HG03108 (cell line): ENCODE measurements at regions not wholly inside any gene's neighbourhood (a gene's known extent, or its start where the extent isn't known, plus 50 kb on each side); places are given as distances from the start of the nearest gene placed in this dataset.
"Not testable (repeated sequence)": the region's sequence is repeated elsewhere in the genome, so short reads cannot be mapped to it uniquely, and the experiment has no call there.

Experiments used
- ATAC-seq: cut with Tn5 transposase; IDR thresholded peaks from one replicate; pipeline ENCODE4 v1.9.1; 2021; ENCODE audit warnings: moderate library complexity; ENCODE audit not compliant: unreplicated experiment

DNA sequence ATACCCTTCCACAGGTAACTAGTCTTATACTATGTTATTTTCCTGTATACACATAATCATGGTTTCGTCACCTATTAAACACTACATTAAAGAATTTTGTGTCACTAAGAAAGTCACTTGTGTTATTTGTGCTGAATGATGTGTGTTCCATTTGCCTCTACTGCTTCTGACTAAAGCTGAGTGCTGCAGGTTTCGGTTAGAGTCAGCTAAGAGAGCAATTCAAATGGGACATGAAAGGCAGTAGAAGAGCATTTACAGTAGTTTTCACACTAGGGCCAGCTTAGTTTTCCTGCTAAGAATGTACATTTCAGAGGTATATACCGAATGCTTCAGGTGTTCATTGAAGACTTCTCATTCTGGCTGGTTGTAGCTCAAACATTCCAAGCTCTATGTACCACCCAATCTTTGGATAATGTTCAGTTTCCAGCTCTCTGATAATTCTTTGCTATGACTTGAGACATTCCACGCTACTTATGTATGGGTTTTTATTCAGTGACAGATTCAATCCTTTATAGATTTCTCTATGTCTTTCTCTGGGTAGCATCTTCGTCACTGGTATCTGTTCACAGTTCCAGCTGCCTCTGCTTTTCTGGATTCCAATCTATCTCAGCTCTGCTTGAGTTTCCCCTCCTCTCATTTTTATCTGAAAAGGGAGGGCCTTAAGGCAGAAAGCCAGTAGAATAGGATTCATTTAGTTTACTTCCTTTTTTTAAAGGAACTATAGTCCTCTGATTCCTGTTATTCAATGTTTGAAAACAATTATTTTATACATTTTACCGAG lies 164.4 kb downstream of the CXXC4 start:
- ATAC-seq, result no peak

DNA sequence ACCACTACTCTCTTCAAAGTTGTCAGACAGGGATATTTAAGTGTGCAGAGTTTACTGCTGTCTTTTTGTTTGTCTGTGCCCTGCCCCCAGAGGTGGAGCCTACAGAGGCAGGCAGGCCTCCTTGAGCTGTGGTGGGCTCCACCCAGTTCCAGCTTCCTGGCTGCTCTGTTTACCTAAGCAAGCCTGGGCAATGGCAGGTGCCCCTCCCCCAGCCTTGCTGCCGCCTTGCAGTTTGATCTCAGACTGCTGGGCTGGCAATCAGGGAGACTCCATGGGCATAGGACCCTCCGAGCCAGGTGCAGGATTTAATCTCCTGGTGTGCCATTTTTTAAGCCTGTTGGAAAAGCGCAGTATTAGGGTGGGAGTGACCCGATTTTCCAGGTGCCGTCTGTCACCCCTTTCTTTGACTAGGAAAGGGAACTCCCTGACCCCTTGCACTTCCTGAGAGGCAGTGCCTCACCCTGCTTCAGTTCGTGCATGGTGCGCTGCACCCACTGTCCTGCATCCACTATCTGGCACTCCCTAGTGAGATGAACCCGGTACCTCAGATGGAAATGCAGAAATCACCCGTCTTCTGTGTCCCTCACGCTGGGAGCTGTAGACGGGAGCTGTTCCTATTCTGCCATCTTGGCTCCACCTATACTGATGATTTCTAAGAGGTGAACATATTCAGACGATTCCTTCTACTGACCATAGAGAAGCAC lies 167.6 kb downstream of the CXXC4 start:
- not testable (repeated sequence) for ATAC-seq

DNA sequence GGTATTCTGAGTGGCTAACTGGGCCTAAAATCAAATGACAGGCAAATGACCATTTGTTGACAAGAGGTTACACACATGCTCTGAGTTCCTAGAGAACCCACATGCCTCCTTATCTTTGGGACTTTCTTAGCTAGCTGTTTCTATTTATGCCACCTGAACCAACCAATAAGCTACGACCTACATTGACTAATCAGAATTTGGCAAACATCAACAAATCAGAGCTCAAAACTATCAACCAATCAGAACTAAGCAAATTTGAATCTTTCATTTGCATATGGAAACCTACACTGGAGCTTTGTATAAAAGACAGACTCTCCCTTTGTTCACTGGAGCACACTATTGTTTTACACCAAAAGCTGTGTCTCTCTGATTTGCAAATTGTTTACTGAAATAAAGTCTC lies 192.0 kb downstream of the CXXC4 start:
- ATAC-seq, result no peak

DNA sequence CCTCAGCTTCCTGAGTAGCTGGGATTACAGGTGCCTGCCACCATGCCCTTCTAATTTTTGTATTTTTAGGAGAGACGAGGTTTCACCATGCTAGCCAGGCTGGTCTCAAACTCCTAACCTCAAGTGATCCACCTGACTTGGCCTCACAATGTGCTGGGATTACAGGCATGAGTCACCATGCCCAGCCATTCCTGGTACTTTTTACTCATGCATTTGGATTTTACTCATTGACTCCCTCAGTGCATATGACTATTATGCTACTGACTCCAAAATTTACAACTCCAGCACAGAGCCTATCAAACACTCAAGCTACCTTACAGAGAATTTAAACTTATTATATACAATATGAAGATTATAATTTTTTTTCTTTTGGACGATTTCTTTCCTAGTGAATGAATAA lies 199.9 kb downstream of the CXXC4 start:
- no peak for ATAC-seq

DNA sequence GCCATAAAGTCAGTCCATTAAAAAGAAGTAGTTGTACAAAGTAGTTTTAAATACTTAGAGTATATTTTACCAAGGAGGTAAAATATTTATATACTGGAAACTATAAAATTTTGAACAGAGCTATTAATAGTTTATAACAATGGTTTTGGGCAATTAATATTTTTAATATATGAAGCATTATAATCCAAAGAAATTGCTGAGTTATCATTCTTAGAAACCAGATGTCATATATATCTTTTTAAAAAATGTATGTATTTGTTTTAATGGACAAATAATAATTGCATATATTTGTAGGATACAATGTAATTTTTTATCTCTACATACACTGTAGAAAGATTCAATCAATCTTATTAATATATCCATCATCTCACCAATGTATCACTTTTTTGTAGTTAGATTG lies 207.8 kb downstream of the CXXC4 start:
- no peak for ATAC-seq

DNA sequence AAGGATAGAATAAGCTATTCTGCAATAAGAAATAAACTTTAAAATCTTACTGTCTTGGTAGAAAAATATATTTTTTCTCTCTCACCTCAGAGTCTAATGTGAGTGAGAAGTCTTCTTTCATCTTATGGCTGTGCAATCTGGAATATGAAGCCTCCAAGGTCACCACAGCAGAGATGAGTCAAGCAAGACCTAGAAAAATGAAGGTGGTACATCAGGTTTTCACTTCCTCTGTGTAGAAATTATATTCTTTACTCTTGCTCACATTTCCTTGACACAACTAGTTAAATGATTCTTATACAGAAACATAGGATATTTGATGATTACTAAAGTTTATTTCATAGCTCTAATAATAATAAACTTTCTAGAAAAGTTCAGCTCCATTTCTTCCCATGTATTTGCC lies 211.4 kb downstream of the CXXC4 start:
- no peak for ATAC-seq

DNA sequence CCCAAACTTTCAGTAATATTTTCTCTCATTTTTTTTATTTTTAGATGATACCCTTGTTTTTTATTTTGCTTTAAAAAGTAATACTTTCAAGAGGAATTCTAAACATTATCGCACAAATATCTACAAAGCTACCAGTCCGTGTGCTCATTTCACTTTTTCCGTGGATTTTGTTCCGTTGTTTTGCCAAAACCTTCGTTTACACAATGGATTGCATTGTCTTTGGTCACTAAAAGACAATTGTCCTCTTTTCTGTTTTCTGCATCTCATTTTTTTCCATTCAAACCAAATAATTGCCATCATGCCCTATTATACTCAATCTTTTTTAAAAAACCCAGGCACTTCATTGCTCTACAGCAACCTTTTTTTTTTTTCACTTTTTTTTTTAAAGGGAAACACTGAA lies 214.9 kb downstream of the CXXC4 start:
- no peak for ATAC-seq

DNA sequence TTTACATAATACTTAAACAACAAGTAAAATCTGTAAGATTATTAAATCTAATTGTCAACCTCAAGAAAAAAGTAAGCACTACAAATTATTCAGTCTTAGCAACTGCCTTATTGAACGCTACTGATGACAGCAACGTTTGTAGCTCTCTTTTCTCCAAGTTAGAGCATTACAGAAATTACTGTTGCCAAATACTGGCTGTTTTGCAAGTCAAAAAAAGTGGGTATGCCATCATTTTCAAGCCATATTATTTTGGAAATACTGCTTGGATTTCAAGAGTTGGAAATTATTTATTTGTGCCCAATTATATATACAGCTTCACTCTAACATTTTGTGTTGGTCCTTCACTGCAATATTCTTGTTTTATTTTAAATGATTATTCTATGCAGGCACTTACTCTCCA lies 221.7 kb downstream of the CXXC4 start:
- no peak for ATAC-seq

DNA sequence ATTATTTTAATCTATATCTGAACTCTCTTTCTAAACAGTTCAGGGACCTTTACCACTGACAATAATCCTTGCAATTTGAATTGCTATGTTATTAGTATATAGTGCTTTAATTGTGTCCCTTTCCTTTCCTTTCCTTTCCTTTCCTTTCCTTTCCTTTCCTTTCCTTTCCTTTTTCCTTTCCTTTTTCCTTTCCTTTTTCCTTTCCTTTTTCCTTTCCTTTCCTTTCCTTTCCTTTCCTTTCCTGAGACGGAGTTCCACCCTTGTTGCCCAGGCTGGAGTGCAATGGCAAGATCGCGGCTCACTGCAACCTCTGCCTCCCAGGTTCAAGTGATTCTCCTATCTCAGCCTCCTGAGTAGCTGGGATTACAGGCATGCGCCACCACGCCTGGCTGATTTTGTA lies 225.1 kb downstream of the CXXC4 start:
- not testable (repeated sequence) for ATAC-seq

DNA sequence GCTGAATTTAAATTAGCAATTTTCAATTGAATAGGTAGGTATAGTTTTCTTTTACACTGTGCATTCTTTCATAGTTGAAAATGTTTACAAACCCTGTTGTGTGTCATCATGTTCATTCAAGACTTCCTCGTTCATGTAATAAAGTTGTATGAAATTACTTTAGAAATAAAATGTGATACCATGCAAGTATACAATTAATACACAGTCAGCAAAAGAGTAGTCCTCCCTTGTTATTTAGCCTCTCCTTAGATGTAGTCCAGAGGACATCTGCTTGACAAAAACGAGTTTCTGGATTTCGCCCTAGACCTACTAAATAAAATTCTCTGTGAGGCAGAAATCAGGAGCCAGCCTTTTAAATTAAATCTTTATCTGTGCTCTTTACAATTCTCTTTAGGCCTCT lies 231.6 kb downstream of the CXXC4 start:
- no peak for ATAC-seq

DNA sequence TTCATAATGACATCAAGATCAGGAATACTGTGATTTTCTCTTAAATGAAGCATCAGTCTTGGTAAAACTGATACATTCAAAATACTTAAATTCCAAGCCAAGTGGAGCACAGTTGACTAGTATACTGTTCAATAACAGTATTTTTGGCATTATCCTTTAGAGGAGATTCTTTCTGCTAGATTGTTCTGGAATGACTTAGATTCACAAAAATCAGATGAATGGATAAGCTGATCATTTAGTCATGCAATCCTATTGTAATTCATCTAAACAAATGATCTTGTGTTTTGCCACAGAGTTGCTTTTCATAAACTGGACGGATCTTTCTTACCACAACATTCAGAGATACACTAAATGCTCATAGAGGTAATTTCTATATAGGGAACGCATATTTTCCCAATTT lies 232.0 kb downstream of the CXXC4 start:
- ATAC-seq, result no peak

DNA sequence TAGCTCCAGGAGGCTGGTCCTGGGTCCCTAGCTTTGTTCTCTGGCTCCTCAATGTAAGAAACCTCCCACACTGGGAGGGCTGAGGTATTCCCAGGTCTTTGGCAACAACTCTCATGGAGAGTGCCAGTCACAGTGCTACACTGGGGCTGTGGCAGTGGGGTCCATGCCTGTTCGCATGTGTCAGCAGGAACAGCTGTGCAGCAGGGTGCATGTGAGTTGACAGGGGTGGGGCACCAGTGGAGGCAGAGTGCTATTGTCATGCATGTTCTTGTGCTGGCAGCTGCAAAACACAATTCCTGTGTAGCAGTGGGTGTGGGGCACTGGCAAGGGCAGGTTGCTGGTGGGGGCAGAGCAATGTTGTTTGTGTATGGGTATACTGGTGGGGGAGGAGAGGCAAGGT lies 246.0 kb downstream of the CXXC4 start:
- ATAC-seq, result no peak

DNA sequence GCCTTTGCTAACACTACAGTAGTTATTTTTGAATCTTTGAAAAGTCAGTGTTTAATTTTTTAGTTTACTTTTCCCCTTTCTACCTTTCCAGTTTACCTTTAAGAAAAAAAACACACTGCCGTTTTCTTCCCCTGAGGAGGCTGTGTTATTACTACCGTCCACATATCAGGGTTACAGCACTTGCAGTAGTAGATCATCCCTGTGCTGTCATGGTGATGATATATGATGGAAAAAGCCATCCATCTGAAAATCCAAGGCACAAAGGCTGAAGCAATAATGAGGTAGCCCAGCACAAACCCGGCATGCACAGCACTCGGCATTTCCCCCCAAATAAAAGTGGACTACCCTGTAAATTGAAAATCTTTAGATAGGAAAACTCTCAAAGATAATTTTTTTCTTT lies 258.7 kb downstream of the CXXC4 start:
- no peak for ATAC-seq

DNA sequence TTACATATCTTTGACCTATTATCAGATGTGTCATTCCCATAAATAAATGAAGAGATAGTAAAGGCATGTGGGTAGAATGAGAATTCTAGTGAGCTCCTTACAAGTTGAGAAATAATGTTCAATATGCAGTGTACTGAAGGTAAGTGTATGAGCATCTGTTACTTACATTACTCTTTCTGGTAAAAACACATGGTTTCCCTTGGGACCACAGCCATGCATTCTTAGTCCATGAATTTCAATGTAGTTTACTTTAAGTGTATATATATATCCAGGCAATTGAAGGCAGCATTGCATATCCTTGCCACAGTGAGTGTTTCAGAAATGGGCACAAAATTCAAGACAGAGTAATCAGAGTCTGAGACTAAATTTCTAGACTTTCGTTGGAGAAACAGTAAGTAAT lies 277.2 kb downstream of the CXXC4 start:
- ATAC-seq, result no peak

DNA sequence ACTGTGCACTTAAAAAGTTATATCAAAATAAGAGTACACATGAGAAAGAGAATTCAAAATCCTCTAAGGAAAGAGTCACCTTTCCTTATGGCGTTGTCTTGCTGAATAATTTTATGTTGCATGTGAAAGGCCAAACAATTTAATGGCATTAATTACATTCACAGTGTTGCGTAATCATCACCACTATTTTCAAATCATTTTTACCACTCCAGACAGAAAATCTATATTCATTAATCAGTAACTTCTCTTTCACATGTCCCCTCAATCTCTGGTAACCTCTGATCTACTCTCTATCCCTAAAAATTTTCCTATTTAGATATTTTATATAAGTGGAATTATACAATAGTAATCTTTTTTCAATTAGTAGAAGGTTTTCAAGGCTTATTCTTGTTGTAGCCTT lies 283.0 kb downstream of the CXXC4 start:
- no peak for ATAC-seq

DNA sequence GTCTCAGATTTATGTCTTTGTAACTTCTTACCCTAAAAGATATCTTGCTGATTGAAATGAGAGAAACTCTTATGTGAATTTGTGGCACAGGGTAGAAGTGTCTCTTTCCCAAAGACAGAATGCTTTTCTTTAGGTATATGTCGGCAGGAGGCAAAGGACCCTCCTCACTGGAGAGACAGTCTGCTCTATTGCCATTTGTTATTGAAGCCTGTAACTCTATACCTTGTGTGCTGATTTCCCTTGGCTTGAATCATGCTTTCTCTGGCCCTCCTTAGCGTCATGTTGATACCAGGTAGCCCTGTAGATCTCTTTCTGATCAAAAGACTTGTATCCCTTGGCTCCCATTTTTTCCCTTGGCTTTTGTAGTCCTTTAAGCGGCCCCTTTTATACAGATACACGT lies 284.3 kb downstream of the CXXC4 start:
- ATAC-seq, result no peak

DNA sequence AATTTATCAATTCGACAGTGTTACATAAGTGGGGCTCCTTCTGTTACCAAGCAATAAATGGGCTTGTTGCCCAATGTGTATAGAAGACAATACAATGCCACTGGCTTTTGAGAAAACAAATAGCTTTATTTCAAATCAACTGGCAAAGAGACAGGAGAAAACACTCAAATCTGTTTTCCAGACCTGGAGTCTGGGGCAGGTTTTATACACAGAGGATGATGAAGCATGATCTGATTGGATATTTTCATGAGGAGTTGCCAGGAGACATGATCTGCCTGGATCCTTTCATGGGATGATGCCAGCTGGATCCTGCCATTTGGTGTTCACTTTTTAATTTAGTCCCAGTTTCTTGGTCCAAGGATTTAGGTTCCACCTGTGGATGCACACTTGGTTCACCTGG lies 287.9 kb downstream of the CXXC4 start:
- no peak for ATAC-seq

DNA sequence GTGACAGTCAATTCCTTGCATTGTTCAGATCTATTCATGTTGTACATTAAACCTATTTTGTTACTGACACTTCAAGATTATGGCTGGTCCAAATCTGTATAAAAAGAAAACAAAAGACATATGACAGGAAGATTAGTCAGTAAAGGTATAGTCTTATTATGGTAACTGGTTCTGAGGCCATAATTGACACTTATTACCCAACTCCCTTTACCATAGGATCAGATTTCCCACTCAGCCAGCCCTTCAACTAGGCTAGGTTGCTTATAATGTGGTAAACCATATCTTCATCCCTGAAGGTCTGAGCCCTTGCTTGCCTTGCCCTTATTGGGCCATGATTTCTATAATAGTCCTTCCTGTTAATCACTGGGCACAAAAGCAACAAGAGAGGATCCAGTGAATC lies 289.6 kb downstream of the CXXC4 start:
- ATAC-seq, result no peak

DNA sequence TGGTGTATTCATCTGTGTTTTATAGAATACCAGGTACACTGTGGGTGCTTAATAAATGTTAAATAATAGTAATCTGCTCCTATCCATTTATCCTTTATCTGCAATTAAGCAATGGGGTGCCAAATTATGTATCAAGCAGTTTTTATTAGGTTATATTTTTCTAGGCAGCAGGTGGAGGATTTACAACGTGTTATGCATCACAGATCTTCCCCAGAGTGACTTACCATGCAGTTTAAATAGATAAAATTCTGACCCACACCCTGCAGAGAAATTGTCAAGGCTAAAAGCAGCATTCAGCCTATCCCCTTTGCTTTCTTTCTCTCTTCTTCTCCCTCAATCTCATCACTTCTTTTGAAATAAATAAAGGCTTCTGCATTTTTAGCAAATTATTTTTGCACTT lies 306.4 kb downstream of the CXXC4 start:
- ATAC-seq, result no peak

DNA sequence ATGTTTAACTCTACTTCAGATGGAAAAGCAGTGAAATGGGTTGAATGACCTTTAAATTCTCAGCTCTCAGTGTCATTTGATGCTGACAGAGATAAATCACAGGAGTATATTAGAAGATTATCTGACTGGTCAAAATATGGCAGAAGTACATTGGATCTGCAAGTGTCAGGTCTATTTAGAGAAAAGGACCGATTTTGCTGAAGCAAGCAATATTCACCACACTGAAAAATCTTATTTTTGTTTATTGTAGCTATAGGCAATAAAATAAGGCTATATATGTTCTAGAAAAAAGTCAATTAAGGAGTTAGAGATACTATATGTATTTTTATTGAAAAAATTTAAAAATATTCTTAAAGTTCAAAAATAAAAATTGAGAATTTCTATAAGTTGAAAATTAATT lies 325.3 kb downstream of the CXXC4 start:
- no peak for ATAC-seq

DNA sequence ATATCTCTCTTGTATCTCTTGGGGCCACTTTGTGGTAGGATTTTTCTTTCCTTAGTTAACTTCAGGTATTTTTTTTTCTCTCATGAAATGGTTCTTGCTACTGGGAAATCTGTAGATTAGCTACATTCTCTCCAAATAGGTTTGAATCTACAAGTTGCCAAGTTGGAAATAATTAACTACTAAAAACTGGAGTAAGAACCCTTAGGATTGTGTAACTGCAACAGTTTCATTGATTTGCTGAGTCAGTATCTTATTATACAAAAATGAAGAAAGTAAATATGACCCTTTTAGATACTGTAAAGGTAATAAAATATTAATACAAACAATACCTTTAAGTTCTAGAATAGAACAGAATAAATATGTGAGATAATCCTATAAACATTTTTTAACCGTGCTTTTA lies 327.9 kb downstream of the CXXC4 start:
- no peak for ATAC-seq

DNA sequence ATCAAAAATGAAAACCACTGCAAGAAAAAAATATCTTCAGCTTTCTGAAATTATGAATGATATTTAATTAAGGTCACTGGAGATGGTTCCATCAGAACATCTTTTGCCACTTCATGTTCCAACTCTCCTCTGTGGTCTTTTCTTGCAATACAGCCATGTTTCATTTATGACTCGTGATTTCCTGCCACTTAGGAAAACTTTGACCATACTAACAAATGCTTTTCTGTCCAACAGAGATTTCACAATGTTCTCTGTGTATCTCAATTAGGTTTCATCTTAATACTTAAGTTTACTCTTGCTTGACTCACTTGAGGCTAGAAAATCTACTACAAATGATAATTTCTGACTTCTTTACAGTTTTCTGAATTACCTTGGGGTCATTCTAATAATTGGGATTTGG lies 330.9 kb downstream of the CXXC4 start:
- no peak for ATAC-seq

DNA sequence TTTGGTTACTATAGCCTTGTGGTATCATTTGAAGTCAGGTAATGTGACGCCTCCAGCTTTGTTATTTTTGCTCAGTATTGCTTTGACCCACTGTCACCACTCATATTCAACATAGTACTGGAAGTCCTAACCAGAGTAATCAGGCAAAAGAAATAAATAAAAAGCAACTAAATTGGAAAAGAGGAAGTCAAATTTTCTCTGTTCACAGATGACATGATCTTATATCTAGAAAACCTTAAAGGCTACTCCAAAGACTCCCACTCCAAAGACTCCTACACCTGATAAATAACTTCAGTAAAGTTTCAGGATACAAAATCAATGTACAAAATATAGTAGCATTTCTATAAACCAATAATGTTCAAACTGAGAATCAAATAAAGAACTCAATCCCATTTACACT lies 348.6 kb downstream of the CXXC4 start:
- no peak for ATAC-seq
